H1 (cell line): ENCODE measurements at regions not wholly inside any gene's neighbourhood (a gene's known extent, or its start where the extent isn't known, plus 50 kb on each side); places are given as distances from the start of the nearest gene placed in this dataset.

Source experiments
- TBP ChIP-seq: IDR thresholded peaks from 2 replicates; pipeline ENCODE4 v1.6.1; 2011; ENCODE audit warnings: low read depth, low read length, improper control_type of control experiment

DNA sequence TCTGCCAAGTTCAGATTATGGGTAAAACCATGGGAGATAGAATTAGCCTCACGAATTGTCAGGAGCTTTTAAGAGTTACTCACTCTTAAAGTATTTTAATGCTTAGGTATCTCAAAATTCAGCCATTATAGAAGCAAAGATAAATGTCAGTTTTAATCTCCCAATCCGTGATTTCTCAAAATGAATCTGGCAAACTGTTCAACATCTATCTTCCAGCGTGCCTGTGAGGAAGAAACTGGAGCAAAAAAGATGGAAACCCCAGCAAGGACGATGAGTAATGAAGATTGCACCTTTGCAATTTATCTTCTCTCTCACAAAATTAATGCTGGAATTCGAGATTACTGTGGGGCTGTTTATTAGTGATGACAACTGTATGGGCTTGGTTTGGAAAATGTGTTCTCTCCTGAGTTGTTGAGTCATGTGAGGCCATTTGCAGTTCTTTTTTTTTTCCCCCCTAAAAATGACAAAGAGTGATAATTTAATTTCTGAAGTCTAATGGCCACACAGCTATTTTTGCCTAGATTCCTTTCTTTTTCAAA is 70.5 kb downstream of the PYDC2 start (continued):
- TF ChIP-seq TBP: no peak
